ENCODE measurements at regions not wholly inside any gene's neighbourhood (a gene's known extent, or its start where the extent isn't known, plus 50 kb on each side); places are given as distances from the start of the nearest gene placed in this dataset.

DNA sequence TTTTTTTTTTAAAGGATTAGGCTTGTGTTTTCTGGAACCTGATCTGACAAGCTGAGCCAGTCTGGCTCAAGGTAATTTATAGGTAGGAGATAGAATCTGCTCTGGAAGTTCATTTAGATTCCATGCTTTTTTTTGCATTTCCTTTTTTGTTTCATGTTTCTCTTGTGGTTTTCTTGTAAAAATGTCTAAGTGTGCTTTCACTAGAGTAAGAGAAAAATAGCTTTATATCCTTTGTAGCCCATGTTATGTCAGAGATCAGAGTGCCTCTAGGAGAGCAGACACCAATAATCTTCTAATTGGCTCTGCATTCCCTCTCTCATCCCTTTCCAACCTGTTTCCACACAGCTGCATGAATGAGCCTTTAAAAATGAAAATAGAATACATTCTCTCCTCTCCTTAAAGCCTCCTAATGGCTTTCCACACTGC is 389.8 kb upstream of the KCNMB2 start:
- Histone ChIP-seq H3K27ac (no peak overlapping the region), H3K9me3 (replicated peaks in 1 of 3) (no peaks in the 10 kb centered on the region), H3K36me3 (replicated peaks in 1 of 2) (no peaks in the 10 kb centered on the region), H3K27me3 (no peaks in the 10 kb centered on the region), H3K4me3 (no peak overlapping the region), H3K4me1 (replicated peaks in 1 of 2) (peaks cover 0 to 8% of the 10 kb centered on the region in 2 donors)
- intact Hi-C loops (cut with DNase I) = no loop called here
- TF ChIP-seq, protein P1, sequence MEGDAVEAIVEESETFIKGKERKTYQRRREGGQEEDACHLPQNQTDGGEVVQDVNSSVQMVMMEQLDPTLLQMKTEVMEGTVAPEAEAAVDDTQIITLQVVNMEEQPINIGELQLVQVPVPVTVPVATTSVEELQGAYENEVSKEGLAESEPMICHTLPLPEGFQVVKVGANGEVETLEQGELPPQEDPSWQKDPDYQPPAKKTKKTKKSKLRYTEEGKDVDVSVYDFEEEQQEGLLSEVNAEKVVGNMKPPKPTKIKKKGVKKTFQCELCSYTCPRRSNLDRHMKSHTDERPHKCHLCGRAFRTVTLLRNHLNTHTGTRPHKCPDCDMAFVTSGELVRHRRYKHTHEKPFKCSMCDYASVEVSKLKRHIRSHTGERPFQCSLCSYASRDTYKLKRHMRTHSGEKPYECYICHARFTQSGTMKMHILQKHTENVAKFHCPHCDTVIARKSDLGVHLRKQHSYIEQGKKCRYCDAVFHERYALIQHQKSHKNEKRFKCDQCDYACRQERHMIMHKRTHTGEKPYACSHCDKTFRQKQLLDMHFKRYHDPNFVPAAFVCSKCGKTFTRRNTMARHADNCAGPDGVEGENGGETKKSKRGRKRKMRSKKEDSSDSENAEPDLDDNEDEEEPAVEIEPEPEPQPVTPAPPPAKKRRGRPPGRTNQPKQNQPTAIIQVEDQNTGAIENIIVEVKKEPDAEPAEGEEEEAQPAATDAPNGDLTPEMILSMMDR (IDR thresholded peaks at IDR 0.05) = no peak
- TF ChIP-seq POLR2A (IDR thresholded peaks at IDR 0.05) = no peak
- no peak for DNase-seq

DNA sequence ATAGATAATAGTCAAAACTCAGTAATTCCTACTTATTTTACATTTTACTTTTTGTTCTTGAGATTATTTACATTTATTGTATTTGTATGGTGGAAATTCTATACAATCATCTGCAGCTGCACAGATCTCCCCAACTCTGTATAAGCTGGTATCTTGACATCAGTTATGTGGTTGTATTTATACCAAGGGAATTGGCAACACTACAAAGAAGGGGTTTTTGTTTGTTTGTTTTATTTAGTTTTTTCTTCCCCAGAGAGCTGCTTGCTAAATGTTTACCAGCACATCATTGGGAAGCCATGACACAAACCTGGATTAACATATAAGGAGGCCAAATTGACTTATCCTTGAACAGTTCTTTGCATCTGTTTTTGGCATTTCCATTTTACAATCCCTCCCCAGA is 389.2 kb upstream of the KCNMB2 start:
- no peaks in the 10 kb centered on the region for H3K9me3 ChIP-seq (replicated peaks in 1 of 3)
- DNase-seq = no peak
- H3K27ac ChIP-seq = no peak overlapping the region
- H3K27me3 ChIP-seq = no peaks in the 10 kb centered on the region
- intact Hi-C loops (cut with DNase I) = no loop called here
- no peak overlapping the region for H3K4me3 ChIP-seq
- no peaks in the 10 kb centered on the region for H3K36me3 ChIP-seq (replicated peaks in 1 of 2)
- TF ChIP-seq POLR2A (IDR thresholded peaks at IDR 0.05) = no peak
- TF ChIP-seq, protein P1 (IDR thresholded peaks at IDR 0.05) = no peak
- peaks cover 0 to 8% of the 10 kb centered on the region in 2 donors for H3K4me1 ChIP-seq (replicated peaks in 1 of 2)

DNA sequence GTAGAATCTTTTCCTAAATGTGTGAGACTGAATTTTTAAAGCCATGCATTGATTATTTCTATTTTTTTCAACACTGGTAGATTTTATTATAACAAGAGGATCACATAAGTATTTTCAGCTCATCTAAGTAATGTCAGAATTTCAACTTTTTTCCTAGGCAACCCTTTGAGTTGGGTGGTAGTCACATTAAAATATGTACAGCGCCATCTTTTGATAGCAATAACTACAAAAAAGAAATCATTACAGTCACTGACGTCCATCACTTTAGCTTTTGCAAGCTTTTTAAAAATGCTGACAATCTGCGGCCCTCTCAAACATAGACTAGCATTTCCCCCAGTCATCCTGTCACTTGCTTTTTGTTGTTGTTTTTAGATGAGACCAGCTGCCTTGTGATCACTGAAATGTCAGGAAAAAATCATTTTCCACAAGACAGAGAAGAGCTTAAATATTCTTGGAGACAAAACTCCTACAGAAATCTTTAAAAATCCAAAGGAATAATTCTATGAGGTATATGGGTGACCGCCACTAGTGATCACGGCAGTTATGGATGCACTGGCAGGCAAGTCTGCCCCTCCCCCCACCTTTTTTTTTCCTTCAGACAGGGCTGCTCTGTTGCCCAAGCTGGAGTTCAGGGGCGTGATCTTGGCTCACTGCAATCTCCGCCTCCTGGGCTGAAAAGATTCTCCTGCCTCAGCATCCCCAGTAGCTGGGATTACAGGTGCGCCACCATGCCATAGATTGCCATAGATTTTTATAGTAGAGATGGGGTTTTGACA is 384.0 kb upstream of the KCNMB2 start:
- DNase-seq = no peak
- Histone ChIP-seq H3K27ac (no peak overlapping the region), H3K27me3 (no peaks in the 10 kb centered on the region), H3K9me3 (replicated peaks in 1 of 3) (no peaks in the 10 kb centered on the region), H3K4me3 (no peak overlapping the region), H3K36me3 (replicated peaks in 1 of 2) (no peaks in the 10 kb centered on the region), H3K4me1 (replicated peaks in 1 of 2) (no peaks in the 10 kb centered on the region)
- TF ChIP-seq, protein P1 (IDR thresholded peaks at IDR 0.05) = no peak
- intact Hi-C loops (cut with DNase I) = no loop called here
- WGBS, 4 donors = 81 to 86% (median 85%) methylated on average over 8 of the region's 8 CpGs

DNA sequence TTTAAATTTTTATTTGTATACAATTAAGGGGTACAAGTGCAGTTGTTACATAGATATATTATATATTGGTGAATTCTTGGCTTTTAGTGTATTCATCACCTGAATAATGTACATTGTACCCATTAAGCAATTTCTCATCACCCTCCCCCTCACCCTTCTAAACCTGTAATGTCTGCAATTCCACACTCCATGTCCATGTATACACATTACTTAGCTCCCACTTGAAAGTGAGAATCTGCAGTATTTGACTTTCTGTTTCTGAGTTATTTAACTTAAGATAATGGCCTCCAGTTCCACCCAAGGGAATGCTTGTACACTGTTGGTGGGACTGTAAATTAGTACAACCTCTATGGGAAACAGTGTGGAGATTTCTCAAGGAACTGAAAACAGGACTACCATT is 383.2 kb upstream of the KCNMB2 start:
- TF ChIP-seq, protein P1 (IDR thresholded peaks at IDR 0.05) = no peak
- no peak for TF ChIP-seq POLR2A (IDR thresholded peaks at IDR 0.05)
- Histone ChIP-seq H3K27me3 (no peaks in the 10 kb centered on the region), H3K4me1 (replicated peaks in 1 of 2) (no peaks in the 10 kb centered on the region), H3K4me3 (no peak overlapping the region), H3K9me3 (replicated peaks in 1 of 3) (no peaks in the 10 kb centered on the region), H3K27ac (no peak overlapping the region), H3K36me3 (replicated peaks in 1 of 2) (no peaks in the 10 kb centered on the region)
- DNase-seq = no peak
- intact Hi-C loops (cut with DNase I) = no loop called here

Measured in adrenal gland (tissue), 9 donors.